Activated T-helper 17 cell treated with anti-CD3 and anti-CD28 coated beads, Interleukin-2, amount 50 U/mL, for 72 hours (primary cell): ENCODE measurements at regions not wholly inside any gene's neighbourhood (a gene's known extent, or its start where the extent isn't known, plus 50 kb on each side); places are given as distances from the start of the nearest gene placed in this dataset.
"Not testable (repeated sequence)": the region's sequence is repeated elsewhere in the genome, so short reads cannot be mapped to it uniquely, and the experiment has no call there.

Experiments
- ATAC-seq: fragments of 150-1000 bp; cut with Tn5 transposase; replicated peaks from 2 replicates; pipeline ENCODE4 v1.10.0; 2021; ENCODE audit warnings: mild to moderate bottlenecking, moderate library complexity
- H3K27ac Mint-ChIP-seq: one replicate; pipeline ENCODE4 v1.8.0; 2022; ENCODE audit warnings: mixed read lengths
- H3K27me3 Mint-ChIP-seq: one replicate; pipeline ENCODE4 v1.8.0; 2022; ENCODE audit warnings: mixed read lengths
- H3K36me3 Mint-ChIP-seq: one replicate; pipeline ENCODE4 v1.8.0; 2022; ENCODE audit warnings: low read depth, mild to moderate bottlenecking, mixed read lengths
- H3K4me1 Mint-ChIP-seq: one replicate; pipeline ENCODE4 v1.8.0; 2022; ENCODE audit warnings: mixed read lengths
- H3K4me3 Mint-ChIP-seq: one replicate; pipeline ENCODE4 v1.8.0; 2022; ENCODE audit warnings: mild to moderate bottlenecking, mixed read lengths
- H3K9me3 Mint-ChIP-seq: one replicate; pipeline ENCODE4 v1.8.0; 2022; ENCODE audit warnings: mixed read lengths

- no peak for ATAC-seq
- H3K4me1 Mint-ChIP-seq, result no peaks in the 10 kb centered on the region
- no peaks in the 10 kb centered on the region for H3K27me3 Mint-ChIP-seq
- H3K36me3 Mint-ChIP-seq, result no peaks in the 10 kb centered on the region
- no peak overlapping the region for H3K4me3 Mint-ChIP-seq
- H3K27ac Mint-ChIP-seq, result no peak overlapping the region
- peaks cover 19% of the 10 kb centered on the region for H3K9me3 Mint-ChIP-seq
Measured at GRCh38 chr18:40259115-40259835, 1695.8 kb upstream of the PIK3C3 start.

- Mint-ChIP-seq H3K36me3 (no peaks in the 10 kb centered on the region), H3K4me1 (no peaks in the 10 kb centered on the region), H3K9me3 (peaks cover 25% of the 10 kb centered on the region), H3K4me3 (no peak overlapping the region), H3K27ac (no peak overlapping the region), H3K27me3 (no peaks in the 10 kb centered on the region)
- no peak for ATAC-seq
Measured at GRCh38 chr18:40258311-40258710, 1696.7 kb upstream of the PIK3C3 start.

GRCh38 chr18:40250236-40250635 lies 1704.8 kb upstream of the PIK3C3 start:
- Mint-ChIP-seq H3K9me3 (peaks cover 13% of the 10 kb centered on the region), H3K4me1 (no peaks in the 10 kb centered on the region), H3K36me3 (no peaks in the 10 kb centered on the region), H3K27me3 (no peaks in the 10 kb centered on the region), H3K27ac (no peak overlapping the region), H3K4me3 (no peak overlapping the region)
- no peak for ATAC-seq

- H3K4me3 Mint-ChIP-seq, result no peak overlapping the region
- H3K36me3 Mint-ChIP-seq, result no peaks in the 10 kb centered on the region
- H3K27ac Mint-ChIP-seq, result no peak overlapping the region
- no peaks in the 10 kb centered on the region for H3K4me1 Mint-ChIP-seq
- H3K9me3 Mint-ChIP-seq, result peaks cover 11% of the 10 kb centered on the region
- no peaks in the 10 kb centered on the region for H3K27me3 Mint-ChIP-seq
- ATAC-seq, result no peak
Measured at GRCh38 chr18:40249390-40250080, 1705.5 kb upstream of the PIK3C3 start.

GRCh38 chr18:40245612-40246011 lies 1709.4 kb upstream of the PIK3C3 start:
- H3K9me3 Mint-ChIP-seq, H3K4me1 Mint-ChIP-seq, H3K36me3 Mint-ChIP-seq, H3K27me3 Mint-ChIP-seq, H3K27ac Mint-ChIP-seq, H3K4me3 Mint-ChIP-seq, ATAC-seq: not testable (repeated sequence)

- H3K9me3 Mint-ChIP-seq, result peaks cover 9% of the 10 kb centered on the region
- H3K27ac Mint-ChIP-seq, result no peak overlapping the region
- no peaks in the 10 kb centered on the region for H3K36me3 Mint-ChIP-seq
- no peak overlapping the region for H3K4me3 Mint-ChIP-seq
- no peaks in the 10 kb centered on the region for H3K4me1 Mint-ChIP-seq
- H3K27me3 Mint-ChIP-seq, result no peaks in the 10 kb centered on the region
- ATAC-seq, result no peak
Measured at GRCh38 chr18:40243607-40244006, 1711.4 kb upstream of the PIK3C3 start.

- Mint-ChIP-seq H3K4me1 (no peaks in the 10 kb centered on the region), H3K27me3 (no peaks in the 10 kb centered on the region), H3K4me3 (no peak overlapping the region), H3K9me3 (peaks cover 4% of the 10 kb centered on the region), H3K27ac (no peak overlapping the region), H3K36me3 (no peaks in the 10 kb centered on the region)
- no peak for ATAC-seq
Measured at GRCh38 chr18:40235836-40236235, 1719.2 kb upstream of the PIK3C3 start.

GRCh38 chr18:40235323-40235722 lies 1719.7 kb upstream of the PIK3C3 start:
- no peak for ATAC-seq
- Mint-ChIP-seq H3K4me3 (no peak overlapping the region), H3K9me3 (peaks cover 3% of the 10 kb centered on the region), H3K27me3 (no peaks in the 10 kb centered on the region), H3K4me1 (no peaks in the 10 kb centered on the region), H3K36me3 (no peaks in the 10 kb centered on the region), H3K27ac (no peak overlapping the region)

GRCh38 chr18:40233931-40234616 lies 1721.0 kb upstream of the PIK3C3 start:
- no peak for ATAC-seq
- H3K9me3 Mint-ChIP-seq, result peaks cover 5% of the 10 kb centered on the region

GRCh38 chr18:40222776-40223175 lies 1732.3 kb upstream of the PIK3C3 start:
- no peak overlapping the region for H3K27ac Mint-ChIP-seq
- ATAC-seq, result no peak
- H3K4me1 Mint-ChIP-seq, result no peaks in the 10 kb centered on the region
- no peaks in the 10 kb centered on the region for H3K36me3 Mint-ChIP-seq
- no peak overlapping the region for H3K4me3 Mint-ChIP-seq
- H3K9me3 Mint-ChIP-seq, result peaks cover 17% of the 10 kb centered on the region
- no peaks in the 10 kb centered on the region for H3K27me3 Mint-ChIP-seq

More at GRCh38 chr18:40233931-40234616, 1721.0 kb upstream of the PIK3C3 start:
- no peaks in the 10 kb centered on the region for H3K36me3 Mint-ChIP-seq
- no peaks in the 10 kb centered on the region for H3K4me1 Mint-ChIP-seq
- no peak overlapping the region for H3K27ac Mint-ChIP-seq
- H3K4me3 Mint-ChIP-seq, result no peak overlapping the region
- H3K27me3 Mint-ChIP-seq, result no peaks in the 10 kb centered on the region

- Mint-ChIP-seq H3K36me3 (no peaks in the 10 kb centered on the region), H3K4me3 (no peak overlapping the region), H3K4me1 (no peaks in the 10 kb centered on the region), H3K9me3 (peaks cover 7% of the 10 kb centered on the region), H3K27me3 (no peaks in the 10 kb centered on the region), H3K27ac (no peak overlapping the region)
- ATAC-seq, result no peak
Measured at GRCh38 chr18:40216856-40217255, 1738.2 kb upstream of the PIK3C3 start.

GRCh38 chr18:40215979-40216378 lies 1739.1 kb upstream of the PIK3C3 start:
- no peaks in the 10 kb centered on the region for H3K4me1 Mint-ChIP-seq
- no peak for ATAC-seq
- H3K36me3 Mint-ChIP-seq, result no peaks in the 10 kb centered on the region
- H3K4me3 Mint-ChIP-seq, result no peak overlapping the region
- H3K27me3 Mint-ChIP-seq, result no peaks in the 10 kb centered on the region
- H3K9me3 Mint-ChIP-seq, result peaks cover 10% of the 10 kb centered on the region
- no peak overlapping the region for H3K27ac Mint-ChIP-seq

- H3K27ac Mint-ChIP-seq, result no peak overlapping the region
- ATAC-seq, result no peak
- no peaks in the 10 kb centered on the region for H3K36me3 Mint-ChIP-seq
- no peaks in the 10 kb centered on the region for H3K4me1 Mint-ChIP-seq
- no peaks in the 10 kb centered on the region for H3K27me3 Mint-ChIP-seq
- no peak overlapping the region for H3K4me3 Mint-ChIP-seq
- peaks cover 15% of the 10 kb centered on the region for H3K9me3 Mint-ChIP-seq
Measured at GRCh38 chr18:40210696-40211095, 1744.3 kb upstream of the PIK3C3 start.

- no peaks in the 10 kb centered on the region for H3K4me1 Mint-ChIP-seq
- H3K4me3 Mint-ChIP-seq, result no peak overlapping the region
- no peak for ATAC-seq
- peaks cover 12% of the 10 kb centered on the region for H3K9me3 Mint-ChIP-seq
- no peaks in the 10 kb centered on the region for H3K27me3 Mint-ChIP-seq
- H3K27ac Mint-ChIP-seq, result no peak overlapping the region
- H3K36me3 Mint-ChIP-seq, result no peaks in the 10 kb centered on the region
Measured at GRCh38 chr18:40208958-40209357, 1746.1 kb upstream of the PIK3C3 start.

- no peak overlapping the region for H3K27ac Mint-ChIP-seq
- no peaks in the 10 kb centered on the region for H3K27me3 Mint-ChIP-seq
- H3K9me3 Mint-ChIP-seq, result peaks cover 15% of the 10 kb centered on the region
- ATAC-seq, result no peak
- H3K4me1 Mint-ChIP-seq, result no peaks in the 10 kb centered on the region
- no peak overlapping the region for H3K4me3 Mint-ChIP-seq
- no peaks in the 10 kb centered on the region for H3K36me3 Mint-ChIP-seq
Measured at GRCh38 chr18:40197711-40198110, 1757.3 kb upstream of the PIK3C3 start.
